ENCODE measurements at regions not wholly inside any gene's neighbourhood (a gene's known extent, or its start where the extent isn't known, plus 50 kb on each side); places are given as distances from the start of the nearest gene placed in this dataset.

DNA sequence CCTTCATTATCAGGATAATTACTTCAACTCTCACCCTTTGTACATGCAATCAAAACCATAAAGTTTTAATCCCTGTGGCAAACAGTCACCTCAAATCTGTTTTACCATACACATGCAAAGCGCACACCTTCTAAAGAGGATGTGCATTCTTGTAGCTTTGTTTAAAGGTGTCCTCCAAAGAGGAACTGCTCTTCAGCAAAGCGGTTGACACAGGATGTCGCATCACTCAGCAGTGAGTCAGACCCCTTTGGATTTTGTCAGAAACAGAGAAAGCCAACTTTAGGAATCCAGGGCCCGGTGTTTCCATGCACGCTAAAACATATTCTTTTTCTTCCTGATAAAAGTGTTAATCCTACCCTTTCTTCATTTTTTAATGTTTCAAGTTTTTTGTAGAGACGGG, 268.3 kb upstream of the ARID1B start:
- Mint-ChIP-seq H3K9me3 (ENCODE audit: unreplicated experiment) (peaks cover 4% of the 10 kb centered on the region), H3K4me1 (ENCODE audit: unreplicated experiment) (no peaks in the 10 kb centered on the region), H3K36me3 (ENCODE audit: low read depth, unreplicated experiment) (no peaks in the 10 kb centered on the region), H3K4me3 (ENCODE audit: unreplicated experiment) (no peak overlapping the region), H3K27me3 (ENCODE audit: unreplicated experiment) (peaks cover 5% of the 10 kb centered on the region), H3K27ac (ENCODE audit: unreplicated experiment) (no peak overlapping the region)
- no peak for DNase-seq (ENCODE audit: low spot score)
- TF ChIP-seq, protein P1, sequence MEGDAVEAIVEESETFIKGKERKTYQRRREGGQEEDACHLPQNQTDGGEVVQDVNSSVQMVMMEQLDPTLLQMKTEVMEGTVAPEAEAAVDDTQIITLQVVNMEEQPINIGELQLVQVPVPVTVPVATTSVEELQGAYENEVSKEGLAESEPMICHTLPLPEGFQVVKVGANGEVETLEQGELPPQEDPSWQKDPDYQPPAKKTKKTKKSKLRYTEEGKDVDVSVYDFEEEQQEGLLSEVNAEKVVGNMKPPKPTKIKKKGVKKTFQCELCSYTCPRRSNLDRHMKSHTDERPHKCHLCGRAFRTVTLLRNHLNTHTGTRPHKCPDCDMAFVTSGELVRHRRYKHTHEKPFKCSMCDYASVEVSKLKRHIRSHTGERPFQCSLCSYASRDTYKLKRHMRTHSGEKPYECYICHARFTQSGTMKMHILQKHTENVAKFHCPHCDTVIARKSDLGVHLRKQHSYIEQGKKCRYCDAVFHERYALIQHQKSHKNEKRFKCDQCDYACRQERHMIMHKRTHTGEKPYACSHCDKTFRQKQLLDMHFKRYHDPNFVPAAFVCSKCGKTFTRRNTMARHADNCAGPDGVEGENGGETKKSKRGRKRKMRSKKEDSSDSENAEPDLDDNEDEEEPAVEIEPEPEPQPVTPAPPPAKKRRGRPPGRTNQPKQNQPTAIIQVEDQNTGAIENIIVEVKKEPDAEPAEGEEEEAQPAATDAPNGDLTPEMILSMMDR (IDR thresholded peaks at IDR 0.05; ENCODE audit: unreplicated experiment), result no peak

DNA sequence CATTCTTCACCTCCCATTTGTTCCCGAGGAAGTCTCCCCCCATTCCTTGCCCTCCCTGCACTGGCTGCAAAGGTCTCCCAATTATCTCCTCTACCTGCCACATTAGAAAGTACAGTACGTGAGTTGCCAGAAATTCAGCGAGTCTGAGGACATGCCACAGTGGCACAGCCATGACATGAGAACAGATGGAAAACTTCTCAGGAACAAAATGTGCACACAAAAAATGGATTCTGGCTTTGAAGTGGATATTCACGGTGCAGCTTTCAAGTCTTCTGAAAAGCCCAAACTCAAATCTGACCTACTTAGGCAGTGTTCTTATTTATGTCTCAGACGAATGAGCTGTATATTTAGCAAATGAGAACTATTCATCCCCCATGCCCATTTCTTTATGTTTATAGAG, 269.1 kb upstream of the ARID1B start:
- H3K4me3 Mint-ChIP-seq (ENCODE audit: unreplicated experiment), result no peak overlapping the region
- no peak overlapping the region for H3K27ac Mint-ChIP-seq (ENCODE audit: unreplicated experiment)
- peaks cover 5% of the 10 kb centered on the region for H3K27me3 Mint-ChIP-seq (ENCODE audit: unreplicated experiment)
- no peaks in the 10 kb centered on the region for H3K4me1 Mint-ChIP-seq (ENCODE audit: unreplicated experiment)
- TF ChIP-seq, protein P1 (IDR thresholded peaks at IDR 0.05; ENCODE audit: unreplicated experiment), result no peak
- no peak for DNase-seq (ENCODE audit: low spot score)
- H3K9me3 Mint-ChIP-seq (ENCODE audit: unreplicated experiment), result peaks cover 4% of the 10 kb centered on the region
- no peaks in the 10 kb centered on the region for H3K36me3 Mint-ChIP-seq (ENCODE audit: low read depth, unreplicated experiment)

DNA sequence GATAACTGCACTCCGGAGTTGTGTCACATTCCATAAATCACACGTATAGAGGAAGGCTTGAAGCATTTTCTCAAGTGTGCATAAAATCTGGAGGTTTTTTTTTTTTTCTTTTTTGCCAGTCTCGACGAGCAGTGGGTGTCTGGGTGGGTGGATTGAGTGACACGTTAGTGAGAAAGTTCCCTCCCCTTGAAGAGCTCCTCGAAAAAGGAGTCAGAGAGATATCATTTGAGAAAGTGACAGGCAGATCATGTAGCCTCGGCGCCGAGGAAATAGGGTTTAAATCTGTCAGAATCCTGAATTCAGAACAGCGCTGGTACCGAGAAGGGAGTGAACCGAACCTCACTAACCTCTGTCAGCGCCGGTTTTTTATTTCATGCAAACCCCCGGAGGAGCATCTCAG, 269.5 kb upstream of the ARID1B start:
- no peak overlapping the region for H3K4me3 Mint-ChIP-seq (ENCODE audit: unreplicated experiment)
- no peak overlapping the region for H3K27ac Mint-ChIP-seq (ENCODE audit: unreplicated experiment)
- H3K4me1 Mint-ChIP-seq (ENCODE audit: unreplicated experiment), result no peaks in the 10 kb centered on the region
- peaks cover 5% of the 10 kb centered on the region for H3K27me3 Mint-ChIP-seq (ENCODE audit: unreplicated experiment)
- peaks cover 4% of the 10 kb centered on the region for H3K9me3 Mint-ChIP-seq (ENCODE audit: unreplicated experiment)
- TF ChIP-seq, protein P1 (IDR thresholded peaks at IDR 0.05; ENCODE audit: unreplicated experiment), result no peak
- no peaks in the 10 kb centered on the region for H3K36me3 Mint-ChIP-seq (ENCODE audit: low read depth, unreplicated experiment)
- DNase-seq (ENCODE audit: low spot score), result no peak

DNA sequence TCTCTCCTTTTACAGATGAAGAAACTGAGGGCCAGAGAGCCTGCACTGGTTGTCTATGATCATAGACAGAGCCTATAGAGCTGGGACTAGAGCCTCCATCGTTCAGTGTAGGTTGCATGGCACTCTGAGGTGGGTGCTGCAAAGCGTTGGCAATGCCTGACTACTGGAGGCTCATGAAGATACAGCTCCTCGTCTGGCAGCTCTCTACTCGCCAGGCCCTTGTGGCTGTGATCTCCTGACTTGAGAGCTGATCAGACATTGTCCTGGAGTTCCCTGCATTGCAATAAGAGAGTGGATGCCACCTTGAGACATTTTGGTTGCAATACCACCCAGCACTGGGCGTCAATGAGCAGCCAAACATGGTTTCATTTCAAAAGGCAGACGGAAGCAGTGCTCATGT, 270.1 kb upstream of the ARID1B start:
- no peak for DNase-seq (ENCODE audit: low spot score)
- Mint-ChIP-seq H3K27me3 (ENCODE audit: unreplicated experiment) (peaks cover 2% of the 10 kb centered on the region), H3K4me1 (ENCODE audit: unreplicated experiment) (no peaks in the 10 kb centered on the region), H3K4me3 (ENCODE audit: unreplicated experiment) (no peak overlapping the region), H3K9me3 (ENCODE audit: unreplicated experiment) (peaks cover 4% of the 10 kb centered on the region), H3K27ac (ENCODE audit: unreplicated experiment) (no peak overlapping the region), H3K36me3 (ENCODE audit: low read depth, unreplicated experiment) (no peaks in the 10 kb centered on the region)
- TF ChIP-seq, protein P1 (IDR thresholded peaks at IDR 0.05; ENCODE audit: unreplicated experiment), result no peak

DNA sequence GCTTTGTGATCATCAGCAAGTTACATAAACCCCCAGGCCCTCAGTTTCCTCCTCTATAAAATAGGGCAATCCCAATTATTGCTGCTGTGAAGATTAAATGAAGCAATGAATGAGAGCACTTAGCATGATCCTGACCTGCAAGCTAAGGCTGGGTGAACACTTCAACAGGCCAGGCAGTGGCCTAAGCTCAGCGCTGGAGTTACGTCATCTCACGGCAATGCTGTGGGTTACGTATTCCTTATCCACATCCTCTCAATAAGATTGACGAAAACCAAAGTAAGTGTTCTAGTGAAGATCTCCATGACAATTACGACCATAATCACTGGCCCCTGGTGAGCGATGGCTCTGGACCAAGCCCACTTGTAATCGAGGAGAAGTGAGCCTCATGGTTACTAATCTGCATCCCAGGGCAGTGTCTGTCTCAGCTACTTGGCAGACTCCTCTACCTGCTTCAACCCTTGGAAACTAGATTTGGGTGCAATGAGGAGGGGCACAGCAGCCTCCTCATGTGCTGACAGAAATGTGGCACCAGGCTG, 274.1 kb upstream of the ARID1B start:
- no peaks in the 10 kb centered on the region for H3K36me3 Mint-ChIP-seq (ENCODE audit: low read depth, unreplicated experiment)
- no peak overlapping the region for H3K4me3 Mint-ChIP-seq (ENCODE audit: unreplicated experiment)
- TF ChIP-seq, protein P1 (IDR thresholded peaks at IDR 0.05; ENCODE audit: unreplicated experiment), result no peak
- H3K27ac Mint-ChIP-seq (ENCODE audit: unreplicated experiment), result no peak overlapping the region
- peaks cover 2% of the 10 kb centered on the region for H3K9me3 Mint-ChIP-seq (ENCODE audit: unreplicated experiment)
- peaks cover 1% of the 10 kb centered on the region for H3K27me3 Mint-ChIP-seq (ENCODE audit: unreplicated experiment)
- no peaks in the 10 kb centered on the region for H3K4me1 Mint-ChIP-seq (ENCODE audit: unreplicated experiment)
- no peak for DNase-seq (ENCODE audit: low spot score)

Data from endothelial cell (in vitro differentiated cells).